ENCODE measurements at regions not wholly inside any gene's neighbourhood (a gene's known extent, or its start where the extent isn't known, plus 50 kb on each side); places are given as distances from the start of the nearest gene placed in this dataset.

DNA sequence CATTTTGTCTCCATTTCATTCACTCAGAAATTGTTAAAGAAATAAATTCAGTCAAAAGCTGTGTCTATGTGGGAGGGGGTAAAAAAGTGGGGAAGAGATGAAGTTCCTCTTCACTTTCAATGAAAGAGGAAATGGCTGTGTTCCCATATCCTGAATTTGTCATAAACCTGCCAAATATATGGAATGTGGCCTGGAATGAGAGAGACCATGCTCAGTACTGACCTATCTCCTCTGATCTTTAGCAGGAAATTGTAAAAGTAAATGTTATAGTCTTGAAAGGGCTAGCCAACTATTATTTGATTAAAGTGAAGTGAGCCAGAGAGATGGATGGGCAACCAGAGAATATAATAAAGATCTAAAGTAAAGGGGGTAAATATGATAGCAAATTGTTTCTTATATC, 130.3 kb upstream of the C21orf91 start:
- no peak overlapping the region for H3K4me3 ChIP-seq (replicated peaks in 1 of 2; ENCODE audit: low read depth in 2 of 2, low read length in 2 of 2)
- TF ChIP-seq, protein P1, sequence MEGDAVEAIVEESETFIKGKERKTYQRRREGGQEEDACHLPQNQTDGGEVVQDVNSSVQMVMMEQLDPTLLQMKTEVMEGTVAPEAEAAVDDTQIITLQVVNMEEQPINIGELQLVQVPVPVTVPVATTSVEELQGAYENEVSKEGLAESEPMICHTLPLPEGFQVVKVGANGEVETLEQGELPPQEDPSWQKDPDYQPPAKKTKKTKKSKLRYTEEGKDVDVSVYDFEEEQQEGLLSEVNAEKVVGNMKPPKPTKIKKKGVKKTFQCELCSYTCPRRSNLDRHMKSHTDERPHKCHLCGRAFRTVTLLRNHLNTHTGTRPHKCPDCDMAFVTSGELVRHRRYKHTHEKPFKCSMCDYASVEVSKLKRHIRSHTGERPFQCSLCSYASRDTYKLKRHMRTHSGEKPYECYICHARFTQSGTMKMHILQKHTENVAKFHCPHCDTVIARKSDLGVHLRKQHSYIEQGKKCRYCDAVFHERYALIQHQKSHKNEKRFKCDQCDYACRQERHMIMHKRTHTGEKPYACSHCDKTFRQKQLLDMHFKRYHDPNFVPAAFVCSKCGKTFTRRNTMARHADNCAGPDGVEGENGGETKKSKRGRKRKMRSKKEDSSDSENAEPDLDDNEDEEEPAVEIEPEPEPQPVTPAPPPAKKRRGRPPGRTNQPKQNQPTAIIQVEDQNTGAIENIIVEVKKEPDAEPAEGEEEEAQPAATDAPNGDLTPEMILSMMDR (IDR thresholded peaks at IDR 0.05; ENCODE audit: low read depth, low read length) = no peak
- peak in 1 of 2 donors; percentile 1 for DNase-seq (ENCODE audit: low read depth in 2 of 2)

DNA sequence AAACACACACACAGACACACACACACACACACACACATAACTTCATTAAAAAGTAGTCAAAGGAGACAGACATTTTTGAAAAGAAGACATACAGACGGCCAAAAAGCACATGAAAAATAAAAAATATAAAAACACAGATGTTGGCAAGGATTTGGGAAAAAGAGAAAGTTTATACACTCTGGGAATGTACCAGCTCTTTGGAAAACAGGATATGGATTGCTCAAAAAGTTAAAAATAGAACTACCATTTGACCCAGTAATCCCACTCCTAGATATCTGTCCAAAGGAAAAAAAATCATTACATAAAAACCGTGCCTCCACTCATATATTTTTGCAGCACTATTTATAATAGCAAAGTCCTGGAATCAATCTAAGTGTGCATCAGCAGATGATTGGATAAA, 128.4 kb upstream of the C21orf91 start:
- H3K4me3 ChIP-seq (replicated peaks in 1 of 2; ENCODE audit: low read depth in 2 of 2, low read length in 2 of 2) = no peak overlapping the region
- peak in 1 of 2 donors; percentile 1 for DNase-seq (ENCODE audit: low read depth in 2 of 2)
- TF ChIP-seq, protein P1 (IDR thresholded peaks at IDR 0.05; ENCODE audit: low read depth, low read length) = no peak

DNA sequence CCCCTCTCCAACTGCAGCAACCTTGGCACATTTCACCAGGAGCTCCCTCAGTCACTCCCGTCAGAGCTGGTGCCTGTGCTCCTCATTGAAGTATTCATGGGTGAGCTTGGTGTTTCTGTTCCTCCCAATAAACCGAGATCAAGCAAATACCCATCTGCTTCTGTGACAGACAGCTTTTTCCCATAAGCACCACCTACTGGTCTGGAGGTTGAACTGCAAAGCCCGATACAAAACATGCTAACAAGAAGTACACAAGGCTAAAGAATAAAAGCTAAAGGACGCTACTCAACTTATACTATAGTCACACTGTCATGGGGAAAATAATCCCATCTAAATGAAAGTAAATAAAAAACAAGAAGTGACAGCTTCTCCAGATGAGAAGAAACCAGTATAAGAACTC, 111.9 kb upstream of the C21orf91 start:
- TF ChIP-seq, protein P1 (IDR thresholded peaks at IDR 0.05; ENCODE audit: low read depth, low read length) = peak; percentile 33
- no peak for DNase-seq (ENCODE audit: low read depth in 2 of 2)
- H3K4me3 ChIP-seq (replicated peaks in 1 of 2; ENCODE audit: low read depth in 2 of 2, low read length in 2 of 2) = no peak overlapping the region

DNA sequence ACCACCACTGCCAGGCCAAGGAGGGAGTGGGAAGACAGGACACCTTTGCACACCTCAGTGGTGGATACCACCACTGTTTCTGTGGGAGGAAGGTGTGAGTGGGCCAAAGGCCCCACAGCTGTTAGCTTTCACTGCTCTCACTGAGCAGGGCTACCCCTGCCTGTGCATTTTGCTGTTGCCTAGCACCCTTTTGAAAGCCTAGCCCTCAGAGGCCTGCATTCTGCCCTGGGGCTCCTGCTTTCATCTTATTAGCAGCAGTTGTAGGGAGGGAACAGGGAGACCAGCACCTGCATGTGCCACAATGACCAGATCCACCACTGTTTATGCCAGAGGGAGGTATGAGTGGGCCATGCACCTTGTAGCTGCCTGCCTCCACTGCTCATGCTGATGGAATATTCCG, 110.9 kb upstream of the C21orf91 start:
- TF ChIP-seq, protein P1 (IDR thresholded peaks at IDR 0.05; ENCODE audit: low read depth, low read length) = no peak

DNA sequence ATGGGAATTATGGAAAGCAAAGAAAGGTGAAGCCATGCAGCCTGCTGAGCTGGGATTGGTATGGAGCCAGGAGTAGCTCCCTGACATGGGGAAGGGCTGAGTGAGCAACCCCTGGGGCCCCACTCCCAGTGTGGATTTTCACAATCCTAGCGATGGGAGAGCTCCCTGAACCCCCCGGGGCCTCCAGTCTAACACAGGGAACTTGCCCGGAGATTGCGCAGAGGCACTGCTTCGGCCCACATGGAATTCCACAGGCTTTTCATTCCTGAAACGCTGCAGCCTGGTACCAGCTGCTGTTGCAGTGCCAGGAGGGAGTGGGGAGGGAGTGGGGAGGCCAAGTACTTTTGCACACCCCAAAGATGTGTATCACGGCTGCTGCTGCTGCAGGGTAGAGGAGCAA, 110.4 kb upstream of the C21orf91 start:
- DNase-seq (ENCODE audit: low read depth in 2 of 2) = no peak
- H3K4me3 ChIP-seq (replicated peaks in 1 of 2; ENCODE audit: low read depth in 2 of 2, low read length in 2 of 2) = no peak overlapping the region
- TF ChIP-seq, protein P1 (IDR thresholded peaks at IDR 0.05; ENCODE audit: low read depth, low read length) = no peak

More for the DNA sequence above, 110.9 kb upstream of the C21orf91 start:
- H3K4me3 ChIP-seq (replicated peaks in 1 of 2; ENCODE audit: low read depth in 2 of 2, low read length in 2 of 2) = no peak overlapping the region
- DNase-seq (ENCODE audit: low read depth in 2 of 2) = no peak

DNA sequence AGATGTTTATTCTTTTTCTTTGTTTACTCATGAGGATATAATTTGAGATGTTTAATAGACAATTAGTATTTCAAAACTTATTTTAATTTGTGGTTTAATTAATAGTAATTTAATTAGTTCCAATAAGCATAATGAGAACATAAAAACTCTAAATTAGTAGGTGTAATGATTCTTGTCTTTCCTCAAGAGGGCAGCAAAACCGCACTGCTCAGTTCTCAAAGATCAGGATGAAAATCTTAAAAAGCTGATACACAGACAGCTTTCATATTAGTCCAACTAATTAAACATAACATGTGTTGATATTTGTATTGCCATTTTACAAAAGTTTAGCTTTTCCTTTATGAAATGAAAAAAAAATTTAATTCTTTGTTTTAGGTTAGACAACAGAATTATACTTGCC, 106.7 kb upstream of the C21orf91 start:
- DNase-seq (ENCODE audit: low read depth in 2 of 2) = peak; percentile 33 to 52

More for the DNA sequence above, 106.7 kb upstream of the C21orf91 start:
- TF ChIP-seq, protein P1 (IDR thresholded peaks at IDR 0.05; ENCODE audit: low read depth, low read length) = peak; percentile 48
- H3K4me3 ChIP-seq (replicated peaks in 1 of 2; ENCODE audit: low read depth in 2 of 2, low read length in 2 of 2) = no peak overlapping the region
